ENCODE measurements at regions not wholly inside any gene's neighbourhood (a gene's known extent, or its start where the extent isn't known, plus 50 kb on each side); places are given as distances from the start of the nearest gene placed in this dataset.
A peak's percentile ranks its signal among the peaks of the same experiment; 100 is the strongest.

- no peak for TF ChIP-seq CTCF (IDR thresholded peaks at IDR 0.05; ENCODE audit: low read depth, low read length)
- no peak overlapping the region for H3K4me3 ChIP-seq (ENCODE audit: low read depth, low read length)
Observed at GRCh38 chr4:123696687-123697086, 300.1 kb downstream of the SPRY1 start.

- no peak for TF ChIP-seq CTCF (IDR thresholded peaks at IDR 0.05; ENCODE audit: low read depth, low read length)
- no peak overlapping the region for H3K4me3 ChIP-seq (ENCODE audit: low read depth, low read length)
Observed at GRCh38 chr4:123698556-123698955, 302.0 kb downstream of the SPRY1 start.

GRCh38 chr4:123699880-123700771, 303.5 kb downstream of the SPRY1 start:
- no peak for TF ChIP-seq CTCF (IDR thresholded peaks at IDR 0.05; ENCODE audit: low read depth, low read length)

GRCh38 chr4:123701131-123701575, 304.6 kb downstream of the SPRY1 start:
- no peak overlapping the region for H3K4me3 ChIP-seq (ENCODE audit: low read depth, low read length)
- no peak for TF ChIP-seq CTCF (IDR thresholded peaks at IDR 0.05; ENCODE audit: low read depth, low read length)

More at GRCh38 chr4:123699880-123700771, 303.5 kb downstream of the SPRY1 start:
- H3K4me3 ChIP-seq (ENCODE audit: low read depth, low read length), result peak overlapping the region; percentile 40

- H3K4me3 ChIP-seq (ENCODE audit: low read depth, low read length), result no peak overlapping the region
- TF ChIP-seq CTCF (IDR thresholded peaks at IDR 0.05; ENCODE audit: low read depth, low read length), result no peak
Observed at GRCh38 chr4:123705419-123705818, 308.8 kb downstream of the SPRY1 start.

GRCh38 chr4:123706973-123707372, 310.4 kb downstream of the SPRY1 start:
- no peak overlapping the region for H3K4me3 ChIP-seq (ENCODE audit: low read depth, low read length)
- no peak for TF ChIP-seq CTCF (IDR thresholded peaks at IDR 0.05; ENCODE audit: low read depth, low read length)

GRCh38 chr4:123708902-123709301, 312.3 kb downstream of the SPRY1 start:
- no peak for TF ChIP-seq CTCF (IDR thresholded peaks at IDR 0.05; ENCODE audit: low read depth, low read length)
- no peak overlapping the region for H3K4me3 ChIP-seq (ENCODE audit: low read depth, low read length)
